ENCODE measurements at regions not wholly inside any gene's neighbourhood (a gene's known extent, or its start where the extent isn't known, plus 50 kb on each side); places are given as distances from the start of the nearest gene placed in this dataset.

DNA sequence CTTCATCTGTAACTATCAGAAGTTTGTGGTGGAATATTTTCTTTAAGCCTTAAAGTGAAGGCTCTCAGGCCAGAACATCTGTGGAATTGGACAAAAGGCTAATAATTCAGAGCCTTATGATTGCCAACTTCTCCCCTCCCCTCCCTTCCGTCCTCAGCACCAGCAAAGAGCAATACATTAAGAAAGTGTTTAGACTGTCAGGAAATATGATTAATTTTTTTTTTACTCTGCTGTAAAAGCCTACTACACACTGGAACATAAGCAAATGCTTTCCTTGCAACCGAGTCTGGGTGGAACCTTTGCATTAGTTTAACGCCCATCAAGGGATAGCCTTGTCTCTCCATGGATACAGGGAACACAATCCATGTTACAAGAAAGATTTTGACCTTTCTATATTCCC is 110.3 kb upstream of the TARS1 start:
- no peak for DNase-seq (ENCODE audit: unreplicated experiment)
- H3K4me3 Mint-ChIP-seq (ENCODE audit: unreplicated experiment) = no peak overlapping the region
- H3K27ac Mint-ChIP-seq (ENCODE audit: low read depth, unreplicated experiment) = no peak overlapping the region
- no peaks in the 10 kb centered on the region for H3K36me3 Mint-ChIP-seq (ENCODE audit: insufficient read depth, unreplicated experiment)
- H3K27me3 Mint-ChIP-seq (ENCODE audit: insufficient read depth, unreplicated experiment) = no peaks in the 10 kb centered on the region
- BruUV-seq (replicated peaks) = no TSS peak
- no peaks in the 10 kb centered on the region for H3K9me3 Mint-ChIP-seq (ENCODE audit: unreplicated experiment)
- TF ChIP-seq, protein P1, sequence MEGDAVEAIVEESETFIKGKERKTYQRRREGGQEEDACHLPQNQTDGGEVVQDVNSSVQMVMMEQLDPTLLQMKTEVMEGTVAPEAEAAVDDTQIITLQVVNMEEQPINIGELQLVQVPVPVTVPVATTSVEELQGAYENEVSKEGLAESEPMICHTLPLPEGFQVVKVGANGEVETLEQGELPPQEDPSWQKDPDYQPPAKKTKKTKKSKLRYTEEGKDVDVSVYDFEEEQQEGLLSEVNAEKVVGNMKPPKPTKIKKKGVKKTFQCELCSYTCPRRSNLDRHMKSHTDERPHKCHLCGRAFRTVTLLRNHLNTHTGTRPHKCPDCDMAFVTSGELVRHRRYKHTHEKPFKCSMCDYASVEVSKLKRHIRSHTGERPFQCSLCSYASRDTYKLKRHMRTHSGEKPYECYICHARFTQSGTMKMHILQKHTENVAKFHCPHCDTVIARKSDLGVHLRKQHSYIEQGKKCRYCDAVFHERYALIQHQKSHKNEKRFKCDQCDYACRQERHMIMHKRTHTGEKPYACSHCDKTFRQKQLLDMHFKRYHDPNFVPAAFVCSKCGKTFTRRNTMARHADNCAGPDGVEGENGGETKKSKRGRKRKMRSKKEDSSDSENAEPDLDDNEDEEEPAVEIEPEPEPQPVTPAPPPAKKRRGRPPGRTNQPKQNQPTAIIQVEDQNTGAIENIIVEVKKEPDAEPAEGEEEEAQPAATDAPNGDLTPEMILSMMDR (IDR thresholded peaks at IDR 0.05; ENCODE audit: unreplicated experiment) = no peak
- intact Hi-C loops (cut with micrococcal nuclease) = no loop called here
- POLR2A ChIA-PET = interaction anchor here (0.6 kb wide), 1 partner anchor 37 kb away, joined by 4 read pairs; no protein-coding TSS in a partner anchor
- CTCF ChIA-PET = no interaction called here
- no peaks in the 10 kb centered on the region for H3K4me1 Mint-ChIP-seq (ENCODE audit: insufficient read depth, unreplicated experiment)

GRCh38 chr5:33330992-33331391 is 109.8 kb upstream of the TARS1 start:
- ChIA-PET CTCF (no interaction called here), POLR2A (interaction anchor here (0.6 kb wide), 1 partner anchor 36 kb away, joined by 4 read pairs; no protein-coding TSS in a partner anchor)

GRCh38 chr5:33332804-33333203 is 108.0 kb upstream of the TARS1 start:
- no peak for DNase-seq (ENCODE audit: unreplicated experiment)
- CTCF ChIA-PET = no interaction called here
- intact Hi-C loops (cut with micrococcal nuclease) = no loop called here
- Mint-ChIP-seq H3K9me3 (ENCODE audit: unreplicated experiment) (no peaks in the 10 kb centered on the region), H3K4me1 (ENCODE audit: insufficient read depth, unreplicated experiment) (peaks cover 15% of the 10 kb centered on the region), H3K27me3 (ENCODE audit: insufficient read depth, unreplicated experiment) (no peaks in the 10 kb centered on the region), H3K36me3 (ENCODE audit: insufficient read depth, unreplicated experiment) (no peaks in the 10 kb centered on the region), H3K4me3 (ENCODE audit: unreplicated experiment) (no peak overlapping the region), H3K27ac (ENCODE audit: low read depth, unreplicated experiment) (no peak overlapping the region)
- POLR2A ChIA-PET = interaction anchor here (1.7 kb wide), 1 partner anchor 10 kb away, joined by 5 read pairs; no protein-coding TSS in a partner anchor
- TF ChIP-seq, protein P1 (IDR thresholded peaks at IDR 0.05; ENCODE audit: unreplicated experiment) = no peak
- no TSS peak for BruUV-seq (replicated peaks)

More at GRCh38 chr5:33330992-33331391, 109.8 kb upstream of the TARS1 start:
- Mint-ChIP-seq H3K27ac (ENCODE audit: low read depth, unreplicated experiment) (no peak overlapping the region), H3K36me3 (ENCODE audit: insufficient read depth, unreplicated experiment) (no peaks in the 10 kb centered on the region), H3K4me3 (ENCODE audit: unreplicated experiment) (no peak overlapping the region), H3K9me3 (ENCODE audit: unreplicated experiment) (no peaks in the 10 kb centered on the region), H3K4me1 (ENCODE audit: insufficient read depth, unreplicated experiment) (no peaks in the 10 kb centered on the region), H3K27me3 (ENCODE audit: insufficient read depth, unreplicated experiment) (no peaks in the 10 kb centered on the region)
- no TSS peak for BruUV-seq (replicated peaks)
- intact Hi-C loops (cut with micrococcal nuclease) = no loop called here
- TF ChIP-seq, protein P1 (IDR thresholded peaks at IDR 0.05; ENCODE audit: unreplicated experiment) = no peak
- no peak for DNase-seq (ENCODE audit: unreplicated experiment)

GRCh38 chr5:33334829-33335228 is 105.9 kb upstream of the TARS1 start:
- Mint-ChIP-seq H3K9me3 (ENCODE audit: unreplicated experiment) (no peaks in the 10 kb centered on the region), H3K27ac (ENCODE audit: low read depth, unreplicated experiment) (no peak overlapping the region), H3K4me1 (ENCODE audit: insufficient read depth, unreplicated experiment) (peaks cover 23% of the 10 kb centered on the region), H3K27me3 (ENCODE audit: insufficient read depth, unreplicated experiment) (no peaks in the 10 kb centered on the region), H3K36me3 (ENCODE audit: insufficient read depth, unreplicated experiment) (no peaks in the 10 kb centered on the region), H3K4me3 (ENCODE audit: unreplicated experiment) (no peak overlapping the region)
- TF ChIP-seq, protein P1 (IDR thresholded peaks at IDR 0.05; ENCODE audit: unreplicated experiment) = no peak
- DNase-seq (ENCODE audit: unreplicated experiment) = no peak
- CTCF ChIA-PET = no interaction called here
- POLR2A ChIA-PET = interaction anchor here (2.1 kb wide), 1 partner anchor 12 kb away, joined by 6 read pairs; no protein-coding TSS in a partner anchor
- intact Hi-C loops (cut with micrococcal nuclease) = no loop called here
- BruUV-seq (replicated peaks) = no TSS peak
